Neural cell (in vitro differentiated cells): ENCODE measurements at regions not wholly inside any gene's neighbourhood (a gene's known extent, or its start where the extent isn't known, plus 50 kb on each side); places are given as distances from the start of the nearest gene placed in this dataset.

ENCODE experiments used
- EP300 ChIP-seq: fragments of 450-650 bp; conservative IDR thresholded peaks from 2 replicates; pipeline ENCODE4 v1.6.1; 2014; ENCODE audit warnings: antibody characterized with exemption, mild to moderate bottlenecking, moderate library complexity; ENCODE audit not compliant: poor library complexity, severe bottlenecking
- MXI1 ChIP-seq: fragments of 450-650 bp; conservative IDR thresholded peaks from 2 replicates; pipeline ENCODE4 v1.6.1; 2014; ENCODE audit warnings: antibody characterized with exemption, mild to moderate bottlenecking; ENCODE audit not compliant: poor library complexity, severe bottlenecking
- POLR2AphosphoS5 ChIP-seq: IDR thresholded peaks from 2 replicates; pipeline ENCODE4 v1.6.1; 2012
- TAF1 ChIP-seq: IDR thresholded peaks from 2 replicates; pipeline ENCODE4 v1.6.1; 2012; ENCODE audit warnings: low read depth
- TF ChIP-seq, protein P1 (sequence below): fragments of 450-650 bp; IDR thresholded peaks from 2 replicates; pipeline ENCODE4 v1.5.1; 2014; ENCODE audit warnings: antibody characterized with exemption, mild to moderate bottlenecking, moderate library complexity; ENCODE audit not compliant: poor library complexity, severe bottlenecking
- TF ChIP-seq, protein P2 (sequence below): IDR thresholded peaks from 2 replicates; pipeline ENCODE4 v1.6.1; 2012; ENCODE audit warnings: borderline replicate concordance

DNA sequence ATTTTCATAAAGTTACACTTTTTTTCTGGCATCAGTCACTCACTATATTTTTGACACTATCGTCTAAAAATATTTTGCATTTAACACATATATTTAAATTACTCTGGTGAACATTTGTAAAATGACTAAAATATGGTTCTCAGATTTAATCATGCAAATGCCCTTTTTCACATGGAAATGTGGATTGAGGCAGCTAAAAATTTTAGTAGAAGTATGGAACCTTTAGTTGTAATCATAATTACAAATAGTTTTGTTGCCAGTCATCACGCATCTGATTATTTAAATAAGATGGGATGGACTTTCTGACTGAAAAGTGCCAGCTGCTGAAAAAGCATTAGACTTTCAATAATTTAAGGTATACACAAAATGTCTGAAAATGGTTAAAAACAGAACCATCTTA is 119.3 kb downstream of the PDHA2 start:
- TF ChIP-seq, protein P1, sequence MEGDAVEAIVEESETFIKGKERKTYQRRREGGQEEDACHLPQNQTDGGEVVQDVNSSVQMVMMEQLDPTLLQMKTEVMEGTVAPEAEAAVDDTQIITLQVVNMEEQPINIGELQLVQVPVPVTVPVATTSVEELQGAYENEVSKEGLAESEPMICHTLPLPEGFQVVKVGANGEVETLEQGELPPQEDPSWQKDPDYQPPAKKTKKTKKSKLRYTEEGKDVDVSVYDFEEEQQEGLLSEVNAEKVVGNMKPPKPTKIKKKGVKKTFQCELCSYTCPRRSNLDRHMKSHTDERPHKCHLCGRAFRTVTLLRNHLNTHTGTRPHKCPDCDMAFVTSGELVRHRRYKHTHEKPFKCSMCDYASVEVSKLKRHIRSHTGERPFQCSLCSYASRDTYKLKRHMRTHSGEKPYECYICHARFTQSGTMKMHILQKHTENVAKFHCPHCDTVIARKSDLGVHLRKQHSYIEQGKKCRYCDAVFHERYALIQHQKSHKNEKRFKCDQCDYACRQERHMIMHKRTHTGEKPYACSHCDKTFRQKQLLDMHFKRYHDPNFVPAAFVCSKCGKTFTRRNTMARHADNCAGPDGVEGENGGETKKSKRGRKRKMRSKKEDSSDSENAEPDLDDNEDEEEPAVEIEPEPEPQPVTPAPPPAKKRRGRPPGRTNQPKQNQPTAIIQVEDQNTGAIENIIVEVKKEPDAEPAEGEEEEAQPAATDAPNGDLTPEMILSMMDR = no peak
- TF ChIP-seq EP300 (no peak), POLR2AphosphoS5 (no peak), MXI1 (no peak), TAF1 (no peak)
- TF ChIP-seq, protein P2, sequence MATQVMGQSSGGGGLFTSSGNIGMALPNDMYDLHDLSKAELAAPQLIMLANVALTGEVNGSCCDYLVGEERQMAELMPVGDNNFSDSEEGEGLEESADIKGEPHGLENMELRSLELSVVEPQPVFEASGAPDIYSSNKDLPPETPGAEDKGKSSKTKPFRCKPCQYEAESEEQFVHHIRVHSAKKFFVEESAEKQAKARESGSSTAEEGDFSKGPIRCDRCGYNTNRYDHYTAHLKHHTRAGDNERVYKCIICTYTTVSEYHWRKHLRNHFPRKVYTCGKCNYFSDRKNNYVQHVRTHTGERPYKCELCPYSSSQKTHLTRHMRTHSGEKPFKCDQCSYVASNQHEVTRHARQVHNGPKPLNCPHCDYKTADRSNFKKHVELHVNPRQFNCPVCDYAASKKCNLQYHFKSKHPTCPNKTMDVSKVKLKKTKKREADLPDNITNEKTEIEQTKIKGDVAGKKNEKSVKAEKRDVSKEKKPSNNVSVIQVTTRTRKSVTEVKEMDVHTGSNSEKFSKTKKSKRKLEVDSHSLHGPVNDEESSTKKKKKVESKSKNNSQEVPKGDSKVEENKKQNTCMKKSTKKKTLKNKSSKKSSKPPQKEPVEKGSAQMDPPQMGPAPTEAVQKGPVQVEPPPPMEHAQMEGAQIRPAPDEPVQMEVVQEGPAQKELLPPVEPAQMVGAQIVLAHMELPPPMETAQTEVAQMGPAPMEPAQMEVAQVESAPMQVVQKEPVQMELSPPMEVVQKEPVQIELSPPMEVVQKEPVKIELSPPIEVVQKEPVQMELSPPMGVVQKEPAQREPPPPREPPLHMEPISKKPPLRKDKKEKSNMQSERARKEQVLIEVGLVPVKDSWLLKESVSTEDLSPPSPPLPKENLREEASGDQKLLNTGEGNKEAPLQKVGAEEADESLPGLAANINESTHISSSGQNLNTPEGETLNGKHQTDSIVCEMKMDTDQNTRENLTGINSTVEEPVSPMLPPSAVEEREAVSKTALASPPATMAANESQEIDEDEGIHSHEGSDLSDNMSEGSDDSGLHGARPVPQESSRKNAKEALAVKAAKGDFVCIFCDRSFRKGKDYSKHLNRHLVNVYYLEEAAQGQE = no peak
